ENCODE measurements at regions not wholly inside any gene's neighbourhood (a gene's known extent, or its start where the extent isn't known, plus 50 kb on each side); places are given as distances from the start of the nearest gene placed in this dataset.

- TF ChIP-seq, protein P1, sequence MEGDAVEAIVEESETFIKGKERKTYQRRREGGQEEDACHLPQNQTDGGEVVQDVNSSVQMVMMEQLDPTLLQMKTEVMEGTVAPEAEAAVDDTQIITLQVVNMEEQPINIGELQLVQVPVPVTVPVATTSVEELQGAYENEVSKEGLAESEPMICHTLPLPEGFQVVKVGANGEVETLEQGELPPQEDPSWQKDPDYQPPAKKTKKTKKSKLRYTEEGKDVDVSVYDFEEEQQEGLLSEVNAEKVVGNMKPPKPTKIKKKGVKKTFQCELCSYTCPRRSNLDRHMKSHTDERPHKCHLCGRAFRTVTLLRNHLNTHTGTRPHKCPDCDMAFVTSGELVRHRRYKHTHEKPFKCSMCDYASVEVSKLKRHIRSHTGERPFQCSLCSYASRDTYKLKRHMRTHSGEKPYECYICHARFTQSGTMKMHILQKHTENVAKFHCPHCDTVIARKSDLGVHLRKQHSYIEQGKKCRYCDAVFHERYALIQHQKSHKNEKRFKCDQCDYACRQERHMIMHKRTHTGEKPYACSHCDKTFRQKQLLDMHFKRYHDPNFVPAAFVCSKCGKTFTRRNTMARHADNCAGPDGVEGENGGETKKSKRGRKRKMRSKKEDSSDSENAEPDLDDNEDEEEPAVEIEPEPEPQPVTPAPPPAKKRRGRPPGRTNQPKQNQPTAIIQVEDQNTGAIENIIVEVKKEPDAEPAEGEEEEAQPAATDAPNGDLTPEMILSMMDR (IDR thresholded peaks at IDR 0.05; ENCODE audit: low read depth, low read length) = no peak
- TF ChIP-seq, protein P2, sequence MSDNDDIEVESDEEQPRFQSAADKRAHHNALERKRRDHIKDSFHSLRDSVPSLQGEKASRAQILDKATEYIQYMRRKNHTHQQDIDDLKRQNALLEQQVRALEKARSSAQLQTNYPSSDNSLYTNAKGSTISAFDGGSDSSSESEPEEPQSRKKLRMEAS (IDR thresholded peaks at IDR 0.05; ENCODE audit: low read depth, low read length) = no peak
- no peak for TF ChIP-seq MYC (IDR thresholded peaks at IDR 0.05; ENCODE audit: low read depth, low read length)
- no peak for TF ChIP-seq POLR2A (IDR thresholded peaks at IDR 0.05; ENCODE audit: extremely low read depth, insufficient read length)
- no peak overlapping the region for H3K4me3 ChIP-seq (ENCODE audit: low read depth, low read length)
- DNase-seq (ENCODE audit: low read depth) = peak; percentile 90
Measured at GRCh38 chr10:26386781-26387180, 51.4 kb upstream of the APBB1IP start.
